IMR-90 (cell line): ENCODE measurements at regions not wholly inside any gene's neighbourhood (a gene's known extent, or its start where the extent isn't known, plus 50 kb on each side); places are given as distances from the start of the nearest gene placed in this dataset.

Experiments used
- ATAC-seq: fragments of 200-7000 bp; cut with Tn5 transposase; 2 replicates; pipeline ENCODE4 v1.9.1; 2020; ENCODE audit warnings: low read depth, mild to moderate bottlenecking, moderate library complexity
- BruUV-seq: library from RNA; stranded (reverse); fragments of 400-500 nt; replicated peaks from 2 replicates; lab custom pipeline; 2021; lab: Mats Ljungman, UMichigan
- CTCF ChIA-PET: fragments of 300-600 bp; formaldehyde crosslinking; extraction: SDS; loops from one replicate; lab custom pipeline; 2021; ENCODE audit warnings: antibody characterized with exemption; lab: Yijun Ruan, JAX
- POLR2A ChIA-PET: fragments of 300-600 bp; sonication (Branson Sonifier 250); formaldehyde crosslinking; loops from one replicate; lab custom pipeline; 2022; ENCODE audit warnings: antibody characterized with exemption; ENCODE audit not compliant: unreplicated experiment; lab: Charles Lee
- DNase-seq: peaks from one replicate; pipeline ENCODE4 v3.0.0; 2013
- H2AFZ ChIP-seq: replicated peaks from 2 replicates; pipeline ENCODE3; 2013; ENCODE audit warnings: low read length, mild to moderate bottlenecking; ENCODE audit not compliant: poor library complexity
- H2AK5ac ChIP-seq: 2 replicates; pipeline ENCODE4 v1.6.1; 2013; ENCODE audit warnings: low read depth, low read length, inconsistent platforms
- H2AK9ac ChIP-seq: replicated peaks from 2 replicates; pipeline ENCODE3; 2013; ENCODE audit warnings: mild to moderate bottlenecking, low read depth, low read length, moderate library complexity; ENCODE audit not compliant: poor library complexity
- H2BK120ac ChIP-seq: 2 replicates; pipeline ENCODE4 v1.6.1; 2013; ENCODE audit warnings: low read depth, low read length, inconsistent platforms
- H2BK15ac ChIP-seq: 3 replicates; pipeline ENCODE4 v1.6.1; 2013; ENCODE audit warnings: low read depth, low read length, inconsistent platforms
- H2BK20ac ChIP-seq: 2 replicates; pipeline ENCODE4 v1.6.1; 2013; ENCODE audit warnings: low read depth, mild to moderate bottlenecking, inconsistent platforms, low read length, moderate library complexity
- H2BK5ac ChIP-seq: 2 replicates; pipeline ENCODE4 v1.6.1; 2013; ENCODE audit warnings: mild to moderate bottlenecking, low read depth, low read length, inconsistent platforms; ENCODE audit not compliant: poor library complexity, severe bottlenecking
- H3K14ac ChIP-seq: replicated peaks from 2 replicates; pipeline ENCODE4 v1.6.1; 2013; ENCODE audit warnings: low read depth, low read length, inconsistent platforms
- H3K18ac ChIP-seq: 2 replicates; pipeline ENCODE4 v1.6.1; 2013; ENCODE audit warnings: low read depth, low read length, control low read depth
- H3K23ac ChIP-seq: 2 replicates; pipeline ENCODE4 v1.6.1; 2013; ENCODE audit warnings: low read depth, low read length, inconsistent platforms
- H3K27ac ChIP-seq: 2 replicates; pipeline ENCODE4 v1.5.1; 2013; ENCODE audit warnings: mild to moderate bottlenecking, control low read depth, low read length; ENCODE audit not compliant: insufficient read depth
- H3K27me3 ChIP-seq: 2 replicates; pipeline ENCODE4 v1.6.1; 2013; ENCODE audit warnings: low read length; ENCODE audit not compliant: control insufficient read depth, insufficient read depth
- H3K36me3 ChIP-seq: 2 replicates; pipeline ENCODE4 v1.6.1; 2013; ENCODE audit warnings: low read length, mixed read lengths; ENCODE audit not compliant: control insufficient read depth, insufficient read depth
- H3K4ac ChIP-seq: 2 replicates; pipeline ENCODE4 v1.6.1; 2013; ENCODE audit warnings: low read depth, low read length, inconsistent platforms
- H3K4me1 ChIP-seq: 2 replicates; pipeline ENCODE4 v1.6.1; 2013; ENCODE audit warnings: low read length, mixed read lengths; ENCODE audit not compliant: control insufficient read depth, insufficient read depth
- H3K4me2 ChIP-seq: 2 replicates; pipeline ENCODE4 v1.6.1; 2013; ENCODE audit warnings: low read depth, mild to moderate bottlenecking, control low read depth, low read length, moderate library complexity
- H3K4me3 ChIP-seq: 2 replicates; pipeline ENCODE4 v1.5.1; 2013; ENCODE audit warnings: low read depth, mild to moderate bottlenecking, control low read depth, low read length, moderate library complexity; ENCODE audit not compliant: insufficient read depth
- H3K56ac ChIP-seq: 2 replicates; pipeline ENCODE4 v1.6.1; 2013; ENCODE audit warnings: low read length, inconsistent platforms; ENCODE audit not compliant: insufficient read depth; ENCODE audit errors: extremely low read depth
- H3K79me1 ChIP-seq, 2 experiments: 2 replicates each; pipeline ENCODE4 v1.6.1; 2013; ENCODE audit warnings: low read length in 2 of 2, inconsistent platforms in 1 of 2, low read depth in 1 of 2
- H3K9ac ChIP-seq: 2 replicates; pipeline ENCODE4 v1.6.1; 2013; ENCODE audit warnings: low read depth, low read length, control low read depth
- H3K9me1 ChIP-seq: 2 replicates; pipeline ENCODE4 v1.6.1; 2013; ENCODE audit warnings: low read length, inconsistent platforms; ENCODE audit not compliant: insufficient read depth
- H3K9me3 ChIP-seq: 2 replicates; pipeline ENCODE4 v1.6.1; 2013; ENCODE audit warnings: low read length; ENCODE audit not compliant: control insufficient read depth, insufficient read depth
- H4K20me1 ChIP-seq: 2 replicates; pipeline ENCODE4 v1.6.1; 2013; ENCODE audit warnings: low read length, inconsistent platforms; ENCODE audit not compliant: insufficient read depth
- H4K5ac ChIP-seq: 2 replicates; pipeline ENCODE4 v1.6.1; 2013; ENCODE audit warnings: mild to moderate bottlenecking, low read depth, low read length, control low read depth
- H4K8ac ChIP-seq, 2 experiments: 2 replicates each; pipeline ENCODE4 v1.6.1; 2013; ENCODE audit warnings: low read depth in 2 of 2, low read length in 2 of 2, control low read depth in 1 of 2, inconsistent platforms in 1 of 2
- H4K91ac ChIP-seq: 2 replicates; pipeline ENCODE4 v1.6.1; 2013; ENCODE audit warnings: low read depth, low read length, inconsistent platforms; ENCODE audit not compliant: insufficient read depth
- BHLHE40 ChIP-seq: fragments of 150-350 bp; IDR thresholded peaks from 2 replicates; pipeline ENCODE4 v1.6.1; 2016; ENCODE audit warnings: mild to moderate bottlenecking, low read depth, low read length
- CEBPB ChIP-seq: IDR thresholded peaks from 2 replicates; pipeline ENCODE4 v1.6.1; 2012; ENCODE audit warnings: low read depth, low read length, improper control_type of control experiment
- CHD1 ChIP-seq: IDR thresholded peaks from 2 replicates; pipeline ENCODE4 v1.6.1; 2012; ENCODE audit warnings: low read depth, low read length, improper control_type of control experiment
- CTCF ChIP-seq: conservative IDR thresholded peaks from 2 replicates; pipeline ENCODE4 v1.5.1; 2012; ENCODE audit warnings: mild to moderate bottlenecking, low read depth, low read length, improper control_type of control experiment
- FOS ChIP-seq: fragments of 150-350 bp; IDR thresholded peaks from 2 replicates; pipeline ENCODE4 v1.6.1; 2016; ENCODE audit warnings: low read depth, low read length
- MAFK ChIP-seq: IDR thresholded peaks from 2 replicates; pipeline ENCODE4 v1.6.1; 2012; ENCODE audit warnings: low read depth, low read length, improper control_type of control experiment
- MAZ ChIP-seq: IDR thresholded peaks from 2 replicates; pipeline ENCODE4 v1.6.1; 2012; ENCODE audit warnings: low read depth, mild to moderate bottlenecking, low read length, improper control_type of control experiment, moderate library complexity, borderline replicate concordance
- MXI1 ChIP-seq: IDR thresholded peaks from 2 replicates; pipeline ENCODE4 v1.6.1; 2012; ENCODE audit warnings: low read depth, mild to moderate bottlenecking, low read length, moderate library complexity, borderline replicate concordance
- NFE2L2 ChIP-seq: fragments of 150-350 bp; IDR thresholded peaks from 2 replicates; pipeline ENCODE4 v1.6.1; 2016; ENCODE audit warnings: low read depth, mild to moderate bottlenecking, low read length
- POLR2A ChIP-seq: IDR thresholded peaks from 2 replicates; pipeline ENCODE4 v1.6.1; 2012; ENCODE audit warnings: mild to moderate bottlenecking, low read depth, low read length
- RAD21 ChIP-seq: IDR thresholded peaks from 2 replicates; pipeline ENCODE4 v1.6.1; 2012; ENCODE audit warnings: low read length, improper control_type of control experiment
- RCOR1 ChIP-seq: IDR thresholded peaks from 2 replicates; pipeline ENCODE4 v1.6.1; 2012; ENCODE audit warnings: mild to moderate bottlenecking, low read length, improper control_type of control experiment; ENCODE audit not compliant: insufficient replicate concordance
- RFX5 ChIP-seq: IDR thresholded peaks from 2 replicates; pipeline ENCODE4 v1.8.0; 2012; ENCODE audit warnings: low read depth, mild to moderate bottlenecking, low read length, moderate library complexity
- SMC3 ChIP-seq: fragments of 150-350 bp; IDR thresholded peaks from 2 replicates; pipeline ENCODE4 v1.6.1; 2016; ENCODE audit warnings: low read depth, mild to moderate bottlenecking, antibody characterized with exemption, low read length, moderate library complexity
- WGBS, 2 experiments: methylation state at CpG; one replicate each; pipeline versions ENCODE4 v1.1.5 to v1.1.7; 2013; ENCODE audit warnings: missing lambda C conversion rate in 2 of 2; ENCODE audit not compliant: insufficient read length in 1 of 2; ENCODE audit errors: extremely low coverage in 2 of 2; 5-methylcytosine and 5-hydroxymethylcytosine counted together
- dilution Hi-C: fragments of 300-500 bp; cut with HindIII; formaldehyde crosslinking; loops from one replicate; pipeline ENCODE4 v1.14.3; 2018; ENCODE audit warnings: low sequenced_read_pairs; ENCODE audit not compliant: unreplicated experiment
- in situ Hi-C: fragments of 300-500 bp; cut with MboI; formaldehyde crosslinking; loops from 3 replicates; pipeline ENCODE4 v1.14.3; 2019; ENCODE audit warnings: low sequenced_read_pairs, inconsistent platforms, mixed read lengths
- intact Hi-C: fragments of 100-400 bp; cut with micrococcal nuclease; formaldehyde crosslinking; loops from 2 replicates; pipeline ENCODE4 v1.10.0; 2022
- TF ChIP-seq, protein P1 (sequence below): fragments of 150-350 bp; IDR thresholded peaks from 2 replicates; pipeline ENCODE4 v1.6.1; 2016; ENCODE audit warnings: low read depth, mild to moderate bottlenecking, low read length, moderate library complexity, borderline replicate concordance
- TF ChIP-seq, protein P2 (sequence below): fragments of 150-350 bp; IDR thresholded peaks from 2 replicates; pipeline ENCODE4 v1.6.1; 2017; ENCODE audit warnings: mild to moderate bottlenecking, antibody characterized with exemption, low read length, low read depth

DNA sequence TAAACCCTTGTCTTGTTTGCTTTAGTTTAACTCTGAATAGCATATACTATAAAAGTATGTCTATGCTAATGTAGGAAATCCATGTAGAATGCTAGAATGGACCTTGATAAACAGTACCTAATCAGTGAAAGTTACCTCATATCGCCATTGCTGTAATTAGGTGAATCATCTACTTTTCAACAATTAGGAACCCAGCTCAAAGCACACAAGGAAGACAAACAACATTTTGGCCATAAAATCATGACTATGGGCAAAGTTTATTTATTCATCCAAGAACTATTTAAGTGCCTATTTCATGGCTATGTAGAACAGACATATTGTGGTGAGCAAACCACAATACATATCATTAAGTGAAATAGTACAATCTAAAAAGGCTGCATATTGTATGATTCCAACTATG lies 1043.2 kb downstream of the BRINP3 start:
- WGBS, 2 experiments, result no CpG with 5 or more reads among the region's 1 CpG
- H2BK15ac ChIP-seq, result no peak overlapping the region
- ChIA-PET POLR2A (no interaction called here), CTCF (no interaction called here)
- no peak overlapping the region for H2BK5ac ChIP-seq
- BruUV-seq, result no TSS peak
- H3K4me1 ChIP-seq, result no peaks in the 10 kb centered on the region
- no peaks in the 10 kb centered on the region for H3K27me3 ChIP-seq
- H3K14ac ChIP-seq, result no peak overlapping the region
- no peaks in the 10 kb centered on the region; the same call in 1 of the 2 replicates for H3K9me1 ChIP-seq
- no peaks in the 10 kb centered on the region for H4K20me1 ChIP-seq
- intact Hi-C loops (loop anchor here (10.0 kb wide), 1 partner anchor 890 kb away; no protein-coding TSS in a partner anchor), dilution Hi-C loops (no loop called here), in situ Hi-C loops (loop anchor here (25.0 kb wide), 1 partner anchor 878 kb away; no protein-coding TSS in a partner anchor)
- no peak for ATAC-seq
- no peak overlapping the region for H3K56ac ChIP-seq
- H4K91ac ChIP-seq, result no peak overlapping the region
- H2AK5ac ChIP-seq, result no peak overlapping the region
- no peak overlapping the region for H2BK120ac ChIP-seq
- H3K79me1 ChIP-seq, result no peaks in the 10 kb centered on the region
- H3K4me2 ChIP-seq, result no peak overlapping the region
- H2BK20ac ChIP-seq, result no peak overlapping the region
- H2AFZ ChIP-seq, result no peak overlapping the region
- no peak overlapping the region for H3K4ac ChIP-seq
- no peak overlapping the region for H3K4me3 ChIP-seq
- DNase-seq, result peak; percentile 21
- no peak for TF ChIP-seq FOS
- TF ChIP-seq CEBPB, result no peak
- TF ChIP-seq MAFK, result no peak
- TF ChIP-seq CHD1, result no peak
- no peak for TF ChIP-seq RAD21
- no peak for TF ChIP-seq MXI1
- TF ChIP-seq MAZ, result no peak
- TF ChIP-seq CTCF, result no peak
- TF ChIP-seq, protein P1, sequence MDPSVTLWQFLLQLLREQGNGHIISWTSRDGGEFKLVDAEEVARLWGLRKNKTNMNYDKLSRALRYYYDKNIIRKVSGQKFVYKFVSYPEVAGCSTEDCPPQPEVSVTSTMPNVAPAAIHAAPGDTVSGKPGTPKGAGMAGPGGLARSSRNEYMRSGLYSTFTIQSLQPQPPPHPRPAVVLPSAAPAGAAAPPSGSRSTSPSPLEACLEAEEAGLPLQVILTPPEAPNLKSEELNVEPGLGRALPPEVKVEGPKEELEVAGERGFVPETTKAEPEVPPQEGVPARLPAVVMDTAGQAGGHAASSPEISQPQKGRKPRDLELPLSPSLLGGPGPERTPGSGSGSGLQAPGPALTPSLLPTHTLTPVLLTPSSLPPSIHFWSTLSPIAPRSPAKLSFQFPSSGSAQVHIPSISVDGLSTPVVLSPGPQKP, result no peak
- no peak for TF ChIP-seq NFE2L2
- TF ChIP-seq SMC3, result no peak
- TF ChIP-seq BHLHE40, result no peak
- TF ChIP-seq, protein P2, sequence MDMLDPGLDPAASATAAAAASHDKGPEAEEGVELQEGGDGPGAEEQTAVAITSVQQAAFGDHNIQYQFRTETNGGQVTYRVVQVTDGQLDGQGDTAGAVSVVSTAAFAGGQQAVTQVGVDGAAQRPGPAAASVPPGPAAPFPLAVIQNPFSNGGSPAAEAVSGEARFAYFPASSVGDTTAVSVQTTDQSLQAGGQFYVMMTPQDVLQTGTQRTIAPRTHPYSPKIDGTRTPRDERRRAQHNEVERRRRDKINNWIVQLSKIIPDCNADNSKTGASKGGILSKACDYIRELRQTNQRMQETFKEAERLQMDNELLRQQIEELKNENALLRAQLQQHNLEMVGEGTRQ, result no peak
- TF ChIP-seq RCOR1, result no peak
- TF ChIP-seq POLR2A, result no peak
- TF ChIP-seq RFX5, result no peak
- no peak overlapping the region for H4K5ac ChIP-seq
- no peak overlapping the region for H2AK9ac ChIP-seq
- no peak overlapping the region for H4K8ac ChIP-seq
- H3K27ac ChIP-seq, result no peak overlapping the region
- no peak overlapping the region for H3K23ac ChIP-seq
- no peaks in the 10 kb centered on the region for H3K36me3 ChIP-seq
- no peak overlapping the region for H3K18ac ChIP-seq
- no peak overlapping the region for H3K9ac ChIP-seq
- no peaks in the 10 kb centered on the region for H3K9me3 ChIP-seq
